Cardiac muscle cell (in vitro differentiated cells and primary cell): ENCODE measurements at regions not wholly inside any gene's neighbourhood (a gene's known extent, or its start where the extent isn't known, plus 50 kb on each side); places are given as distances from the start of the nearest gene placed in this dataset.

Experiments used
- DNase-seq, 2 donors: peaks; one replicate each; pipeline versions ENCODE4 v3.0.0 to v3.0.0-alpha.2; 2010 to 2017; ENCODE audit warnings: low read depth in 1 of 2, low spot score in 1 of 2
- H3K27ac ChIP-seq: fragments of 200-600 bp; sonication (generic); 2 replicates; pipeline ENCODE4 v1.5.1; 2016
- H3K27me3 ChIP-seq: fragments of 200-600 bp; sonication (generic); 2 replicates; pipeline ENCODE4 v1.6.0; 2016; ENCODE audit warnings: control low read depth
- H3K36me3 ChIP-seq: fragments of 200-600 bp; sonication (generic); 2 replicates; pipeline ENCODE4 v1.5.1; 2016; ENCODE audit warnings: control low read depth
- H3K4me1 ChIP-seq: fragments of 200-600 bp; sonication (generic); 2 replicates; pipeline ENCODE4 v1.8.1; 2017; ENCODE audit warnings: low read depth, mild to moderate bottlenecking, mixed run types
- H3K4me3 ChIP-seq: fragments of 200-600 bp; sonication (generic); 2 replicates; pipeline ENCODE4 v1.5.1; 2016; ENCODE audit warnings: mild to moderate bottlenecking
- H3K9me3 ChIP-seq: fragments of 200-600 bp; sonication (generic); 2 replicates; pipeline ENCODE4 v1.5.1; 2017; ENCODE audit warnings: low read depth, mild to moderate bottlenecking, control low read depth
- TF ChIP-seq, protein P1 (sequence below): IDR thresholded peaks from 2 replicates; pipeline ENCODE4 v1.5.1; 2012; ENCODE audit warnings: low read depth, mild to moderate bottlenecking, low read length

DNA sequence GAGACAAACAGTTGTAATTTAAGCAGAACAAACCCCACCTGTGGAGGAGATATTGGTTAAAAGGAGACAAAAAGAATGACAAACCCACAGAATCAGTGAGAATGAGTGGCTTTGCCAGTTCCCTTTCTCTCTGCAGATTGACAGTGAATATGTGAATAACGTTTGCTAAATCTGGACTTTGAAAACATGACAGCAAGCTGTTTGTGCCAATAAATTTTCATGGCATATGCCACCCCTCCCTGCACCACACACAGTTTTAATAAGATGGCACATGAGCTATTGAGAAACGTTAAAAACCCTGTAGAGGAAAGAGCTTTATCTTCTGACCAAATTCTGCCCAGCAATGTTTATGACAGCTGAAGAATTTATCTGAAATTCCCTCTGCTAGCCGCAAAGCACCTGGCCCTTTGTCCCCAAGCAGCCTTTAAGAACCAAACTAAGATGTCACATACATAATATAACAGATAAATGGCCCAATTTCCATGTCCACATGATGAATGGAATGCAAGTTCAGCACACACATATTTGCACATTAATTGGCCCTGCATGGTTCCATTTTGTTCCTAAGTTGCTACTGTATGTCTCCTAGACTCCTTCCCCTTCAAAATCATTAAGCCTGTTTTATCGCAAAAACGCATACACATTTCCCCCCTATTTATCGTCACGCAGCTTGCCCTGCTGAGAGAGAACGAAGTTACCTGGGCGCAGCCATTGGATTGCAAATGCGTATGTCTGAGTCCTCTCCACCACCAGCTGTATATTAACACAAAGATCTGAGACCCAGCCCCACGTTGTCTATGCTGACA lies 773.5 kb upstream of the EEF2KMT start:
- TF ChIP-seq, protein P1, sequence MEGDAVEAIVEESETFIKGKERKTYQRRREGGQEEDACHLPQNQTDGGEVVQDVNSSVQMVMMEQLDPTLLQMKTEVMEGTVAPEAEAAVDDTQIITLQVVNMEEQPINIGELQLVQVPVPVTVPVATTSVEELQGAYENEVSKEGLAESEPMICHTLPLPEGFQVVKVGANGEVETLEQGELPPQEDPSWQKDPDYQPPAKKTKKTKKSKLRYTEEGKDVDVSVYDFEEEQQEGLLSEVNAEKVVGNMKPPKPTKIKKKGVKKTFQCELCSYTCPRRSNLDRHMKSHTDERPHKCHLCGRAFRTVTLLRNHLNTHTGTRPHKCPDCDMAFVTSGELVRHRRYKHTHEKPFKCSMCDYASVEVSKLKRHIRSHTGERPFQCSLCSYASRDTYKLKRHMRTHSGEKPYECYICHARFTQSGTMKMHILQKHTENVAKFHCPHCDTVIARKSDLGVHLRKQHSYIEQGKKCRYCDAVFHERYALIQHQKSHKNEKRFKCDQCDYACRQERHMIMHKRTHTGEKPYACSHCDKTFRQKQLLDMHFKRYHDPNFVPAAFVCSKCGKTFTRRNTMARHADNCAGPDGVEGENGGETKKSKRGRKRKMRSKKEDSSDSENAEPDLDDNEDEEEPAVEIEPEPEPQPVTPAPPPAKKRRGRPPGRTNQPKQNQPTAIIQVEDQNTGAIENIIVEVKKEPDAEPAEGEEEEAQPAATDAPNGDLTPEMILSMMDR, result no peak
- no peak overlapping the region for H3K27ac ChIP-seq
- no peaks in the 10 kb centered on the region for H3K36me3 ChIP-seq
- H3K4me1 ChIP-seq, result no peaks in the 10 kb centered on the region
- no peak overlapping the region for H3K4me3 ChIP-seq
- DNase-seq, result no peak
- H3K9me3 ChIP-seq, result no peaks in the 10 kb centered on the region
- peaks cover 4% of the 10 kb centered on the region for H3K27me3 ChIP-seq

DNA sequence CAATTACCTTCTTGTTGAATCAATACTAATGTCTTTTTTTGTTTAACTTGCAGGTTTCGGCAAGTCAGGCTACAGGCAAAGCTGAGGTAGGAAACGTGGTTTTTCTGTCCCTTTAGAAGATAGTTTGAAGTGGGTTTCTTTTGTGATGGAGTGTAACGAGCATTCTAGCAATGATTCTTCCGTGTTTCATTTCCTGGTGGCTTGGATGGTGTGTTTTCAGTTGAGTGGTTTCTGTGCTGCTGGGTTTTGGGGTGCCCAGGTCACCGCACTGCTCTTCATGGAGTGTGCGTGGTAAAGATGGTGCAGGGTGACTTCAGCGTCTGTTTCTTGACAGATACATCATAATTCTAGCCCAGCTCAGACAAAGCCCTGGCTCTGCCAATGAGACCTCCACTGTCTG lies 769.7 kb upstream of the EEF2KMT start:
- Histone ChIP-seq H3K4me1 (no peaks in the 10 kb centered on the region), H3K9me3 (no peaks in the 10 kb centered on the region), H3K27ac (no peak overlapping the region), H3K36me3 (no peaks in the 10 kb centered on the region), H3K4me3 (no peak overlapping the region), H3K27me3 (peaks cover 4% of the 10 kb centered on the region)
- TF ChIP-seq, protein P1, result no peak
- no peak for DNase-seq

DNA sequence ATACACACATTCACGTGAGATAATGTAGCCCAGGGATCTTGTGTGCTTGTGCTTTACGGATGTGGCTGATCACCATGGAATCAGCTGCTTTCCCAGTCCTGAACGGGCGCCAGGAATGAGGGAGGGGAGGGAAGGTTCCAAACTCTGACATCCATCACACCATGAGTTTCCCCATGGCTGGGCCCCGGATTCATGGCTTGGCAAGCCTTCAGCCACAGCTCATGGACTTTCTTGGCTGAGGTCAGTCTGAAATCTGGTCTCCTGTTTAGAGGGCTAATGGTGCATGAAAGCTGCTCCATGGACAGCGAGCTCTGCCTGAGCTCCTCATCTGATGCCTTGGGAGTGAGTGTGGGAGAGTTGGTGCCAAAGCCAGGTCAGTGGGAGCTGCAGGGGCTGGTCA lies 767.6 kb upstream of the EEF2KMT start:
- TF ChIP-seq, protein P1, result no peak
- Histone ChIP-seq H3K27me3 (no peaks in the 10 kb centered on the region), H3K9me3 (no peaks in the 10 kb centered on the region), H3K36me3 (no peaks in the 10 kb centered on the region), H3K4me3 (no peak overlapping the region), H3K4me1 (no peaks in the 10 kb centered on the region), H3K27ac (no peak overlapping the region)
- DNase-seq, result no peak

DNA sequence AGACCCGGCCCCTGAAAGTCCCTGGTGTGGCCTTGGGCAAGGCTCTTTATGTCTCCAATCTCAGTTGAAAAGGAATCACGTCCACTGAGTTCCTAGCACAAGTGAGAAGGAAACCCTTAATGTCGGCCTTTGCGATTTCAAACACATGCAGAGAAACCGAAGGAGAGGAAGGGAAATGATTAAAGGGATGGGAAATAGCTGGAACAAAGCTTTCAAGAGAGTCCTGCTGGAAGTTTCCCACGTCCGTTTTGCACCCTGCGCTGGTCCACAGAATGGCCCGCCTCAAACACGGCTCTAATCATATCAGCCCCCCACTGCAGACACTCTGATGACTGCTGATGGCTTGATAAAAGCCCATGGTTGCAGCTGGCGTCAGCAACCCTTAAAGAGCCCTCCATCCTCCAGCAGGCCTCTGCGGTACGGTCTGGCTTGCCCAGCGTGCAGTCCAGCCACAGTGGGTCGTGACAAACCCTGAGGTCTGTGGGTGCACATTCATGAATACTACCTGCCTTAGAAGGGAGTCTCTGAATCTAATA lies 765.5 kb upstream of the EEF2KMT start:
- Histone ChIP-seq H3K27ac (no peak overlapping the region), H3K4me3 (no peak overlapping the region), H3K27me3 (no peaks in the 10 kb centered on the region), H3K36me3 (no peaks in the 10 kb centered on the region), H3K4me1 (no peaks in the 10 kb centered on the region), H3K9me3 (no peaks in the 10 kb centered on the region)
- DNase-seq, result no peak
- TF ChIP-seq, protein P1, result no peak

DNA sequence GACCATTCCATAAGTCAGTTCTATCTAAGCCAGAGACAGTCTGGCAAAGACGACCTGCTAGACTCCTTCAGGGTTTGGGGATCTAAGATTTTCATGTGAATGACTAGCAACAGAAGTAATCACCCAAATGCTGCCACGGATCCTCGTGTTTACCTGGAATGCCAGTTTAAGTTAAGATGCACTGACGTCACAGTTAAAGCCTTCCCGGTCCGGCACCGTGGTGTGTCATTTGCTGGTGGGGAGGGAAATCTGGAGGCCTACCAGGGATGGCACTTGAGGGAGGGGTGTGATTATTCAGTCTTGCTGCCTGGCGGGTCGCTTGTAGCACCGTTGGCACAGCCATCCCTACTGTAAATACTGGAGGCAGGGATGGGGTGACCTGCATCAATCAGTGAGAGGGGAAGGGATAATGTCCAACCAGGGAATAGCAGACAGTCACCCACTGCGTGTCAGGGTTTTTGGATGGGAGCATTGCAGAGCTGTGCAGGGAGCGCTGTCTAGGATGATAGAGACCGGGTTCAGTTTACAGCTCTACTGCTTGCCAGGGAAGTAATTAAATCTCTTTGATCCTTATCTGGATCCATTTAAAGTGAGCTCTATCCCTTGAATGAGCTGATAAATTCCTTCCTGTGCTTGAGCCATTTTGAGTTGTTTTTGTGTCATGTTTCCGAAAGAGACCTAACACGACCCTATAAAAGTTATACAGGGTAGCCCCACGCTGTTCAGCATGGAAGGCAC lies 764.7 kb upstream of the EEF2KMT start:
- Histone ChIP-seq H3K4me3 (no peak overlapping the region), H3K27me3 (no peaks in the 10 kb centered on the region), H3K36me3 (no peaks in the 10 kb centered on the region), H3K4me1 (no peaks in the 10 kb centered on the region), H3K9me3 (no peaks in the 10 kb centered on the region), H3K27ac (no peak overlapping the region)
- TF ChIP-seq, protein P1, result no peak
- DNase-seq, result no peak
